ENCODE measurements at regions not wholly inside any gene's neighbourhood (a gene's known extent, or its start where the extent isn't known, plus 50 kb on each side); places are given as distances from the start of the nearest gene placed in this dataset.

- DNase-seq (no peak), ATAC-seq (no peak)
- Histone ChIP-seq H3K4me3 (no peak overlapping the region), H3K4me1 (peaks cover 0 to 7% (median 3%) of the 10 kb centered on the region in 9 donors), H3K36me3 (no peaks in the 10 kb centered on the region), H3K27ac (no peak overlapping the region), H3K27me3 (no peaks in the 10 kb centered on the region), H3K9me3 (no peaks in the 10 kb centered on the region)
- intact Hi-C loops (cut with DNase I): no loop called here
- WGBS, 2 donors: 64 to 71% methylated on average over 3 of the region's 3 CpGs
- no peak for TF ChIP-seq CTCF (IDR thresholded peaks at IDR 0.05)
Measured at GRCh38 chr4:138902705-138903104, 112.9 kb upstream of the NOCT start.

GRCh38 chr4:138901177-138901576 is 114.4 kb upstream of the NOCT start:
- no peak overlapping the region for H3K4me3 ChIP-seq
- 40 to 49% methylated on average over 4 of the region's 4 CpGs for WGBS, 2 donors
- H3K4me1 ChIP-seq: peaks cover 0 to 8% (median 3%) of the 10 kb centered on the region in 9 donors
- peak in 1 of 8 donors; percentile 33 for ATAC-seq
- TF ChIP-seq CTCF (IDR thresholded peaks at IDR 0.05): no peak
- no peaks in the 10 kb centered on the region for H3K36me3 ChIP-seq
- intact Hi-C loops (cut with DNase I): no loop called here
- no peaks in the 10 kb centered on the region for H3K27me3 ChIP-seq
- H3K9me3 ChIP-seq: no peaks in the 10 kb centered on the region
- no peak overlapping the region for H3K27ac ChIP-seq
- DNase-seq: no peak

- no peak overlapping the region for H3K4me3 ChIP-seq
- intact Hi-C loops (cut with DNase I): no loop called here
- 74 to 90% methylated on average over 3 of the region's 3 CpGs for WGBS, 2 donors
- H3K36me3 ChIP-seq: no peaks in the 10 kb centered on the region
- no peak for TF ChIP-seq CTCF (IDR thresholded peaks at IDR 0.05)
- no peak for DNase-seq
- peaks cover 0 to 8% (median 3%) of the 10 kb centered on the region in 9 donors for H3K4me1 ChIP-seq
- ATAC-seq: no peak
- no peaks in the 10 kb centered on the region for H3K27me3 ChIP-seq
- no peak overlapping the region for H3K27ac ChIP-seq
- no peaks in the 10 kb centered on the region for H3K9me3 ChIP-seq
Measured at GRCh38 chr4:138899999-138900398, 115.6 kb upstream of the NOCT start.

- 61 to 76% methylated on average over 2 of the region's 2 CpGs for WGBS, 2 donors
- H3K27ac ChIP-seq: no peak overlapping the region
- intact Hi-C loops (cut with DNase I): no loop called here
Measured at GRCh38 chr4:138898282-138898681, 117.3 kb upstream of the NOCT start.

More at GRCh38 chr4:138898282-138898681, 117.3 kb upstream of the NOCT start:
- Histone ChIP-seq H3K9me3 (no peaks in the 10 kb centered on the region), H3K36me3 (no peaks in the 10 kb centered on the region), H3K27me3 (no peaks in the 10 kb centered on the region), H3K4me3 (no peak overlapping the region), H3K4me1 (peaks cover 0 to 8% (median 3%) of the 10 kb centered on the region in 9 donors)
- DNase-seq (no peak), ATAC-seq (no peak)
- no peak for TF ChIP-seq CTCF (IDR thresholded peaks at IDR 0.05)

Data from heart right ventricle (tissue), 16 donors.